HEK293 (cell line): ENCODE measurements at regions not wholly inside any gene's neighbourhood (a gene's known extent, or its start where the extent isn't known, plus 50 kb on each side); places are given as distances from the start of the nearest gene placed in this dataset.

Experiments used
- CTCF ChIP-seq: fragments of 450-650 bp; formaldehyde crosslinking; IDR thresholded peaks from 2 replicates; pipeline ENCODE4 v1.5.1; 2016; ENCODE audit warnings: missing biosample characterization, missing genetic modification characterization
- EGR2 ChIP-seq: fragments of 450-650 bp; formaldehyde crosslinking; IDR thresholded peaks from 2 replicates; pipeline ENCODE4 v1.5.1; 2016; ENCODE audit warnings: low read depth, missing biosample characterization, missing genetic modification characterization
- GLI2 ChIP-seq: fragments of 450-650 bp; formaldehyde crosslinking; IDR thresholded peaks from 2 replicates; pipeline ENCODE4; 2017; ENCODE audit warnings: missing biosample characterization, missing genetic modification characterization, low read depth, borderline replicate concordance
- MZF1 ChIP-seq: fragments of 450-650 bp; formaldehyde crosslinking; IDR thresholded peaks from 2 replicates; pipeline ENCODE4 v1.5.1; 2017; ENCODE audit warnings: missing biosample characterization, missing genetic modification characterization, borderline replicate concordance
- ZNF48 ChIP-seq: fragments of 450-650 bp; formaldehyde crosslinking; IDR thresholded peaks from 2 replicates; pipeline ENCODE4 v1.5.1; 2016; ENCODE audit warnings: missing biosample characterization, missing genetic modification characterization

DNA sequence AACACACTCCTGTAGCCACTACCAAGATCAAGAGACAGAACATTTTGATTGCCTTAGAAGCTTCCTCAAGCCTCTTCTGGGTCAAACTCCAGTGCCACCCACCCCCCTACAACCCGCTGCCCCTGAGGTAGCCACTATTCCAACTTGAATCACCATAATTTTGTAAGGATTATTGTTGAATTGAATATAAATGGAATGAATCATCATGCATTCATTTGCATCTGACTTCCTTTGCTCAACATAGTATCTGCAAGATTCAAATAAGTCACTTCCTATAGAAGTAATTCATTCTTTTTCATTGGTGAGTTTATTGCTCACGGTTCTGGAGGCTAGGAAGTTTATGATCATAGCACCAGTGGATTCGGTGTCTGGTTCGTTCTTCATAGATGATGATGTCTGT lies 364.2 kb downstream of the SLITRK2 start:
- TF ChIP-seq ZNF48 (tag by site-specific recombination) (no peak), CTCF (no peak), MZF1 (no peak), EGR2 (no peak), GLI2 (no peak)
